DMS153 (cell line): ENCODE measurements at regions not wholly inside any gene's neighbourhood (a gene's known extent, or its start where the extent isn't known, plus 50 kb on each side); places are given as distances from the start of the nearest gene placed in this dataset.
A peak's percentile ranks its signal among the peaks of the same experiment; 100 is the strongest.
"Not testable (repeated sequence)": the region's sequence is repeated elsewhere in the genome, so short reads cannot be mapped to it uniquely, and the experiment has no call there.

Experiments used
- DNase-seq: peaks from one replicate; lab custom pipeline; 2025; lab: John Stamatoyannopoulos, UW

DNA sequence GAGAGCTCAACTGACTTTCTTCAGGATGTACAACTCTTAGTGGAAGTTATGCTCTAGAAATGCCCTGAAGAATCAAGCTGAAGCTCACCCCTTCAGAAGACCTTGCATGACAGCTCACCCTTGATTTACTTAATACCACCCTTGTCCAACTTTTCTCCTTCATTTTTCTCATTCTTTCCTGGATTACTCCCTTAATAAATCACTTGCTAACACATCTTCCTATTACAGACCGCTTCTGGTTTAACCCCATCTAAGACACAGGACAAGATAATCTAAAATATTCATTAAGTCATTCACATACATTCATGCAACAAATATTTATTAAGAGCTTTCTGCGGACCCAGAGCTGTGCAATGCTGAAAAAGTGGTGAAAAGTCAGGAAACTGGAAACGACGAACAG is 630.7 kb upstream of the RORB start:
- DNase-seq: no peak

DNA sequence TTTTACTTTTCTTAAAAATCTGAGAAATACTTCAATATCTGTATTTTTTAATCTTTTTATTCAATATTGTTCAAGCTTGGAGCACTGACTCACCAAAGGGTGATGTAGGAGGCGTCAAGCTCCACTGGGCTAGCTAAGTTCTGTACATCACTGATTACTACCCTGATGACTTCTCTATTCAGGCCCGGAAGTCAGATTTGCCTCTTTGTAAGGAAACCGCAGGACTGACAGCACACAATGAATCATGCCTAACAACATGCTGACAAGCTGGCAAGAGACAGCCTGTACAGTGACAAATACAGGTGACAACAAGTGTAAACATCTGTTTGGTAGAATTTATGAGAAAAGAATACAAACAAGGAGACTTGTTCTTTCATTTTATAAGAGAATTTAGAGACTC is 627.9 kb upstream of the RORB start:
- DNase-seq: peak; percentile 97

DNA sequence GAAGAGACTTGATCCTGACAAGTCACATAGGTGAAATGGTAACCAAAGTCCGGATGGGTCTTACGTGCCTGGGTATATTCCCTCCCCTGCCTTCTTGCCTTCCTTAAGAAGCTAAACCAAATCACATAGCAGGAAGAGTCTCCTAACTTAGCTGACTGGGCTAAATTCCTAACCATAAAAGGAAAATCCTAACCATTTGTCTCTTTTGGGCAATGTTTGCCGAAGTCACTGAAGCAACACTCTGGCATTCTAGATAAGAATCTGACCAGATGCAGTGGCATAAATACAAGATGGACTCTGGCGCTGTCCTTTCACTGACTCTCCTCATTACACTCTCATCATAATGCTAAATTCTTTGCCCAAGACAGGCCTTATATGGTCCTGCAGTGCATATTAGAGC is 625.5 kb upstream of the RORB start:
- DNase-seq: no peak

DNA sequence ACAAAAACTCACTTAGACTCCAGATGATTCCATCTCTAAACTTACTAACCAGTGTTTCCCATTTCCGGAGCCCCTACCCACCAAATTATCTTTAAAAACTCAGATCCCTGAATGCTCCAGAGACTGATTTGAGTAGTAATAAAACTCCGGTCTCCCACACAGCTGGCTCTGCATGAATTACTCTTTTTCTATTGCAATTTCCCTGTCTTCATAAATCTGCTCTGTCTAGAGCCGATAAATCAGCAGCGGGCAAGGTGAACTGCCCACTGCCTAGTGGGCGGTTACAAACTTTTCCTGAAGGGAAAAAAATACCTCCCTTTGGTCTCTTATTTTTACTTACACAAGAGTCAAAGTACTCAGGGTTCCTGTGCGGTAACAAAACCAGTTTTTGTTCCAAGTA is 624.4 kb upstream of the RORB start:
- DNase-seq: no peak

DNA sequence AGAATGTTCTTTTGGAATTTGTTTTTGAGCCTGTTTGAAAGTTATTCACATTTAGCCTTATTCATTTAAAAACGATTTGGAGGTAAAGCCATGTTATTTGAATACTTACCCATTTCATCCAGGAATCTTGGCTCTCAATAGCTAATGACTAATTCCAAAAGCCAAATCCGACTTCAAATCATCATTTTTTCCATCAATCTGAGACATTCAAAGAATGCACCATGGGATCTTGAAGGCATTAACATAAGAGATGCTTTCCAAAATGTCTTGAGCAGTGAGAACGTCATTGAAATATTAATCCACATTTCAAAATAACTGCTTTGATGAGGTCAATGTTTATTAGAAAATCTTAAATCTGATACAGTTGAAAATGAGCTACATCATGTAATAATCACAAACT is 617.0 kb upstream of the RORB start:
- no peak for DNase-seq

DNA sequence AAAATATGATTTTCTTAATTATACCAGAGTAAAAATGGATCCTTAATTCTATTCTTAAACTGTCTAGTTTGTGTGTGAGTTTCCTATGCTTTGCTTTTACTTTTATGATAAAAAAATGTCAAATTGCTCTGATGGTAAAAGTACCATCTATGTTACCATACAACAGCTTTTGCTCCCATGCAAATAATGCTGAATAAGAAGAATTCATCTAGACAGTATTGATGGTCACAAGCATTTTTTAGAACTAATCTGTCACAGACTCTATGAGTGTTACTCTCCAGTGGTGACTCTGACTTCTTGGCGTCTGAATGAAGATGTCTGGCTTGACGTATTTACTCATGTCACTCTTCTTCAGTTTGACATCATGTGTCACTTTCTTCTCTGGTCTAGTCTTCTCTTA is 608.1 kb upstream of the RORB start:
- no peak for DNase-seq

DNA sequence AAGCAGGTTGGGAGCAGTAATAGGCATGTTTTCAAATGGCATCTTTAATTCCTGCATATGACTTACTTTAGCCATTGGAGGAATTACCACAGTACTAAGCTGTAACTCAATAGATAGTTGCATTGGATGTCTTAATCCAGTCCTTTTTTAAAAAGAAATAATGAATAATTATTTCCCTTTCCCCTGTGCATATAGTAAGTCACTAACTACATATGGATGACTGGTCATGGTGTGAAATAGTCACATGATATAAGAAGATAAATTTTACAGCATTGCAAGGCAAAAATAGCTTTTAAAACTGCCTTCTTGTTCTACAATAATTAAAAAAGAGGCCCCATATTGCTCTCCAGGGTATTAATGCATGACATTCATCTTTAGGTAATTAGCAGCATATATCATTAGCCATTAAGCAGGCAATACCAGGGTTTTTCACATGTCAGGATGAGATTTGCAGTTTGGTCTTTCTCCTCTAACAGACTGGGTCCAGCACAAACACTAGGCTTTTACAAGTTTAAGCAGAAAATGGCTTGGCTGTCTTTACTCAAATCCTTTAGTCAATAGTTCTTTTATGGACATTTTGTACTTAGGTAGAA is 606.4 kb upstream of the RORB start:
- DNase-seq: no peak

DNA sequence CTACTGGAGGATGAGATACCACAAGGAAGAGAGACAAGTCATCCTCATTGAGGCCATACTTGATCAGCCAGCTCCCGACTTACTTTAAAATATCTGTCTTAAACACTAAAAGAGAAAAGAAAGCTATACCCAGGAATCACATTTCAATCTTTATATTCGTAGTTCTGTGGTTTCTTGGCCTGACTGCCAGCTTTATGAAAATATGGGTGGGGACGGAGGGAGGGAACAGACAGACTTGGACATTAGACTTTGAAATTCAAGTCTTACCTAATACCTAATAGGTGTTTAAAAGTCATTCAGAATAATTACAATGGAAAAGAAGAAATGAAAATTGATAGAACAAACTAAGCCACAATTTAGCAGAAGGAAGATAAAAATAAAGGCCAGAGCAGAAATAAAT is 604.8 kb upstream of the RORB start:
- DNase-seq: no peak

DNA sequence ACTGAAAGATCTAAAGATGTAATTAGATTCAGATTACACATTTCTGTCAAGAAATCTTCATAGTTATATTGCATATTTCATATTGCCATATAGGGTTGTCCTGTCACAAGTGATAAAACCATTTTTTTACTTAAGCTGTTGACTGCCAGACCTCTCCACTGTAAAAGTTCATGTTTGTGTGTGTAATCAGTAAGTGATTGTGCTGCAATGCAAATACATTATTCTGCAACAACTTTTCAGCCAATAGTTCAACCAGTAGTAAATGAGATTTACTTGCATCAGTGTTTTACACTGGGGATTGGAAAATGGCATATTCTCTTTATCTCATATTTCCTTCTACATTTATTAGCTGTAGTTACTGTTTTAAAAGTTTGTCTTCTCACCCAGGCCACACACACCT is 603.9 kb upstream of the RORB start:
- no peak for DNase-seq

DNA sequence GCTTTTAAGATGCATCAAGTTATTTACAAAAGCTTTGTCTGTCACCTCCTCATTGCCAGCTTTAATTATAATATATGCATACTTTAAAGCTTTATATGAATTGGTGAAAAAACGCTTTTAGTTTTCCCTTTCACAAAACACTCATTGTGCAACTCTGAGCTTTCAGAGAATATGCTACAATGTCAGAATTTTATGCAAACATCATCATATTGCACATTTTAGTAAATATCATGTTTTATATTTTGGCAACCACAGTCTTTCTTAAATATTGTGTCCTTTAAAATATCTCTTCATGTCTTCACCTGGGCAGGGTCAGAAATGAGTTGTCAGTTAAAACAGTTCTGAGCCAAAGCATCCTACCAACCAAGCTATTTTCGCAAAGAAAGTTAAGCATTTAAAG is 601.1 kb upstream of the RORB start:
- DNase-seq: no peak

DNA sequence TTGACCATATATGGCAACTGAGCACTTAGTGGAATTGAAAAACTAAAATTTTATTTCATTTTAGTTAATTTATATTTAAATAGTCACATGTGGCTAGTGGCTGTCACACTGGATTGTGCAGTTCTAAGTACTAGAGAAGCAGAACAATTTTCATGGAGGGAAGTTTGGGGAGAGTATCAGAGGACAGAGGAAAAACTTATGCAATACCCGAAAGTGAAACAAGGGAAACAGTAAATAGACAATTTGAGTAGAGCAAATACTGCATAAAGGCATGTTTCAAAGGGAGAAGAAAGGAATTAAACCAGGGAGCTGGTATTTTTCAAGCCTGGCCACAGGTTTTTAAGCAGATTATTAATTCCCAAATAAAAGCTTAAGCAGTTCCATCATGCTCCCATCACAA is 590.5 kb upstream of the RORB start:
- DNase-seq: no peak

DNA sequence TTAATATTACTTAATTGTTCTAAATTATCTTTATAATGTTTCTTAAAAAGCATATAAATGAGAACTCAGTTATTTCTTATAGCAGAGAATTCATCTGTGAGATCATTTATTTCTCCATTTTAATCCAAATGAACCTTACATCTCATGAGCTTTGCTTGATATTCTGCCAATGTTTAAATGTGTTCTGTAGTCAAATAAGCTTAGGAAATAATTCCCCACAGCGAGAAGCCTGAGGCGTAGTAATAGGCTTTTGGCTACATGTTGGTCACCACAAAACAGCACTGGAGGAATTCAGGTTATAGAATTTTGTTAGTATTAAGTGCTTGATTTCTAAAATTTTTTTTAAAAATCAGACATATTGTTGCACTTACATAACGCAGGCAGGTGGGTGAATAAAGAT is 585.3 kb upstream of the RORB start:
- no peak for DNase-seq

DNA sequence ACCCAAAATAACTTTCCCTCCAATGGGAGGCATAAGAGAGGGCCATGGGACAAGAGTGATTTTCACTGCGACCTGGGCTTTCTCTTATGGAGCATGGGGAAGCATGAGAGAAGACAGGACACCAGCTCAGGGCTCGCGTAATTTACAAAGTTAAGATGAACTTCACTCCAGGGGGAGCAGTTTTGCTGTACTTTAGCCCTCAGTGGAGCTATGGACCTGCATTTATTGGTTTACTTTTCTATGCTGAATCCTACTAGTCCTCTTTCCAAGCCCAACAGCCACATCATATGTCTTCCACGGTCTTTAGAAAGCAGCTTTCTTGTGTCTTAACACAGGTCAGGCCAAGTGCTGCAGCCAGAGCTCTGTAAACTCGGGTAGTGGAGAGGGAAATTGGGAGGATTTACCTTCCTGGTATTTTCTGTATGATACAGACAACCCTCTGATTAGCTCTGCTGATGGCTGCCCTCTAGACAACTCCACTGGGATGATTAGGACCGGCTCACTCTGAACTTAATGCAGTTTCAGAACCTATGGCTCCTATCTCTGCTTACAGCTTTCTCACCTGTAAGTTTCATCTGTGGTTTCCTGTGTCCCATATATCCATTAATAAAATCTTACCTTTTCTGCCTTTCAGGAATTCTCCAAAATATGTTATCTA is 581.0 kb upstream of the RORB start:
- no peak for DNase-seq

DNA sequence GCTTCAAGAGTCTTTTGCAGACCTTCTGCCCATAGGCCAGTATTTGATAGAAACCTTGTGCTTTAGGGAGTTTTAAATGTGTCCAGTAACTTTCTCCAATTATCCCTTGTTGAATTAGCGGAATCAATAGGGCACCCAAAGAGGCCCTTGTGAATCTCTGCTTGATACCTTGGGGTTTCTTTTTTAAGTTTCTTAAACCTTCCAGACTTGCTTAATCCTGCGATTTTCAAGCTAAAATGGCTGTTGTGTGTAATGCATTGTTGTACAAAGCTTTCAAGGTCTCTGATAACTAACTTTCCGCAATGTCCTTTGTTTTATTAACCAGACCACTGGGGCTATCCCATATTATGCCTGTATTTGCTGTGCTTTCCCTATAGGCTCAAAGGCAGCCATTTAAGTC is 577.4 kb upstream of the RORB start:
- DNase-seq: no peak

DNA sequence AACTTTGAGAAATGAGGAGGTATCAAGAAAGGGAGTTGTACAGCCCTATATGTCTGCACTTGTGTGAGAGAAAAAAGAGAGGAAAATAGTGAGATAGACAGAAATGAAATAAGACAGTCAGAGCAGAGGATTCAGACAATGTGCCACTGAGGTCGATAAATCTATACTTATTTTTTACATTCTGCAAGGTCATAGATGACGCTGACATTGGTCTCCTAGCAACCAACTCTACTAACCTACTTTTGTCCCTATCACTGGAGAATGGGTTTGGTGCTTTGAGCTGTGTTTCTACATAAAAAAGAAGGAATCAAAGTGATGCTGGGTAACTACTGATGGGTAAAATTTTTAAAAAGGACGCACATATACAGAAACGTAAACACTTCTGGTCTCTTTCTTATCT is 573.3 kb upstream of the RORB start:
- DNase-seq: no peak

DNA sequence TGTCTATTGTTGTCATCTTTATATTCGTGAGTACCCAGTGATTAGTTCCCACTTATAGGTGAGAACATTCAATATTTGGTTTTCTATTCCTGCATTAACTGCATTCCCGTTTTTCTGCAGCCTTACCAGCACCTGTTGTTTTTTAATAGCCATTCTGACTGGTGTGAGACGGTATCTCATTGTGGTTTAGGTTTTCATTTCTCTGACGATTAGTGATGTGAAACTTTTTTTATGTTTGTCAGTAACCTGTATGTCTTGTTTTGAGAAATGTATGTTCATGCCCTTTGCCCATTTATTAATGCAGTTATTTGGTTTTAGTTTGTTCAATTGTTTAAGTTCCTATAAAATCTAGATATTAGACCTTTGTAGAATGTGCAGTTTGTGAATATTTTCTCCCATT is 546.0 kb upstream of the RORB start:
- no peak for DNase-seq

DNA sequence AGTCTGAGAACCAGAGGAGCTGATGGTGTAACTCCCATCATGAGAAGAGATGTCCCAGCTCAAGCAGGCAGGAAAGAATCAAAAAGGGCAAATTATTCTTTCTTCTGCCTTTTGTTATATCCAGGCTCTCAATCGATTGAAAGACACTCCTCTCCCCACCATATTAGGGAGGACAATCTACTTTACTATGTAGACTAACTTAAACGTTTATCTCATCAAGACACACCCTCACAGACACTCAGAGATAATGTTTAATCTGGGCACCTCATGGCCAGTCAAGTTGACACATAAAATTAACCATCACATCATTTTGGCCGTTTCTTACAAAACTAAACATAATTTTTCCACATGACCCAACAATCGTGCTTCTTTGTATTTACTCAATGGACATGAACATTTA is 534.3 kb upstream of the RORB start:
- DNase-seq: no peak

DNA sequence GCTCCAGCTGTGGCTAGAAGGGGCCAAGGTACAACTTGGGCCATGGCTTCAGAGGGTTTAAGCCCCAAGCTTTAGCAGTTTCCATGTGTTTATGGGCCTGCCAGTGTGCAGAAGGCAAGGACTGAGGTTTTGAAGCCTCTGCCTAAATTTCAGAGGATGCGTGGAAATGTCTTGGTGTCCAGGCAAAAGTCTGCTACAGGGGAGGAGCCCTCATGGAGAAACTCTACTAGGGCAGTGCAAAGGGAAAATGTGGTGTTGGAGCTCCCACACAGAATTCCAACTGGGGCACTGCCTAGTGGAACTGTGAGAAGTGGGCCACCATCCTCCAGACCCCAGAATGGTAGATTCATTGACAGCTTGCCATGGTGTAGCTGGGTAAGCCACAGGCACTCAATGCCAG is 527.2 kb upstream of the RORB start:
- no peak for DNase-seq

DNA sequence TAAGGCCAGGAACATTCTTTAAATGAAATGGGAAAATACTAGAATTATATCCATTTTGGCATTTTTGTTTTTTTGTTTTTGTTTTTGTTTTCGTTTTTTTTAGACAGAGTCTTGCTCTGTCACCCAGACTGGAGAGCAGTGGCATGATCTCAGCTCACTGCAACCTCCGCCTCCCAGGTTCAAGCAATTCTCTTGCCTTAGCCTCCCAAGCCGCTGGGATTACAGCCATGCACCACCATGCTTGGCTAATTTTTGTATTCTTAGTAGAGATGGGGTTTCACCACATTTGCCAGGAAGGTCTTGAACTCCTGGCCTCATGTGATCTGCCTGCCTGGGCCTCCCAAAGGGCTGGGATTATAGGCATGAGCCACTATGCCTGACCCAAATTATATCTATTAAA is 520.7 kb upstream of the RORB start:
- not testable (repeated sequence) for DNase-seq

DNA sequence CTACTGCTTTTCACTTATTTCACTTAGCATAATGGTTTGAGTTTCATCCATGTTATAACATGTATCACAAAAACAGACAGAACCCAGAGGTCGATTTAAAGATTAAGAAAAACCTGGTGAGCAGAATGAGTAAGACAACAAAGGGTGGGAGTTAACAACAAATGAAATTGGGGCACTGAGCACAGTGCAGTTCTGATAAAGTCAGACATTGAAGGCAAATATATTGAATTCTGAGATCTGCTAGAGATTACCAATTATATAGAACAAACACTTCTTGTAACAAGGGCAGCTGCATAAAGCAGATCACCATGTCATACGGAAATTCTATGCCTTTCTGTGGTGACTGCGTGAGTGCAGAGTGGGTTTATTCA is 517.3 kb upstream of the RORB start:
- peak; percentile 16 for DNase-seq

DNA sequence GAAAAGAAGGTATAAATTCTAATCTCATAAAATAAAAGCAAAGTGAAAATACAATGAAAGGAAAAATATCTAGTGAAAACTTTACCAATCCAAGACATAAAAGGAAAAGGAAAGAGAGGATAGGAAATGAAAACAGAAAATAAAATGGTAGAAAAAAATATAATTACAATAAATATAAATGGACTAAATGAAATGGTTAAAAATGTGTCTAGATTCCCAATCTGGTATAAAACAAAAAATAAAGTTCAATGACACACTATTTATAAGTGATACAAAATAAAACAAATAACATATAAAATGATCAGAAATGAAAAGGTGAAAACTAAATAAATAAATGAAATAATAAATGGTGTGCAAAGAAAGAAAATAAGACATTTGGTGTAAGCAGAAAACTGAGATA is 516.4 kb upstream of the RORB start:
- no peak for DNase-seq

DNA sequence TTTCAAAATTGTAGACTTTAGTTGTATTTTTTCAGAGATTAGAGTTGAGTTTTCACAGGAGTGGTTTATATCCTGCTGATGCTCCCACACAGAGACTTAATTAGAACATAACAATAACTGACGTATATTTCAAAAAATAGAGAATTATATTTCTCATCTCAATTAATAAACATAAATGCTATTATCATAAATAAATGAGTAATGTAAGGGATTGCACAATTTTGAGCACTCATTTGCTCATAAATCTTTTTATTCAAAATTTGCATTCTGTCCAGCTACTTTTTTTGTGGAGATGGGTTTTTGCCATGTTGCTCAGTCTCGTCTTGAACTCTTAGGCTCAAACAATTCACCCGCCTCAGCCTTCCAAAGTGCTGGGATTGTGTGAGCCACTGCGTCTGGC is 515.7 kb upstream of the RORB start:
- DNase-seq: no peak

DNA sequence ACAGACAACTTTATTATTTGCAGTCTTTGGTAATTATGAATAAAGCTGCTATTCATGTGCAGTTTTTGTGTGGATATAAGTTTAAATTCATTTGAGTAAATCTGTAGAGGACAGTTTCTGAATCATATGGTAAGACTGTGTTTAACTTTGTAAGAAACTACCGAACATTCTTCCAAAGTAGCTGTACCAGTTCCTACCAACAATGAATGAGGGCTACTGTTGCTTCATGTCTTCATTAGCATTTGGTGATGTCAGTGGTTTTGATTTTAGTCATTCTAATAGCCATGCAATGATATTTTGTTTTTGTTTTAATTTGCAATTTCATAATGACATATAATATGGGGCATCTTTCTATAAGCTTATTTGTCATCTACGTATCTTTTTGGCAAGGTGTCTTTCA is 501.3 kb upstream of the RORB start:
- no peak for DNase-seq

DNA sequence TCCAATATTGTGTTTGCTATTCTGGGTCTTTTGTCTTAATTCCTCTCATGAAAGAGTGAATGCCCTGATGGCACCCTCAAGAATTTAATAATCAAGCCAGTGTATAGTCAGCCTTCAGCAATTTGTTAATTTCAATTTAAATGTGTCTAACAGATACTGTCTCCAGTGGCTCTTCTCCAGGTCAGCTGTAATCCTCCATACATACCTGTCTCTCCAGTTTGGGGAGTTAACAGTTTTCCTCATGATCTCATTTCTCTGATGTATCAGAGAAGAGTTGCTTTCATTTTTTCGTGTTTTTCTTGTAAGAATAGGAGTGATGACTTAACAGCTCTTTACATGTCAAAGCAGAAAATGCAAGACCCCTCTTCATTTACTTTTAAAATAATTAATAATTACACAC is 500.3 kb upstream of the RORB start:
- DNase-seq: no peak

DNA sequence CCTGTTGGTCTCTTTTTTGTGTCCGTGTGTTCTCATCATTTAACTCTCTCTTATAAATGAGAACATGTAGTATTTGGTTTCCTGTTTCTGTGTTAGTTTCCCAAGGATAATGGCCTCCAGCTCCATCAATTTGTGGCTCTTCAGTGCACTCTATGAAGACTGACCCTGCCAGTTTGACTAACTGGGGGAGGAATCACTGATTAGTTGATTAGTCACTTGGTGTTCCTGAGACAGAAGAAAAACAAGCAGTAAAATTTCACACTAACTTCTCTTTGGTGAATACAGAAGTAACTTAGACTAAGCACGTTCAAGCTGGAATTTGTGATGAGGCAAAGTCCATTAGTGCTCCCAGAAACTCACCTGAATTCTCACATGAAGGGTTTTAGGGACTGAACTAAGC is 495.8 kb upstream of the RORB start:
- DNase-seq: no peak
